NCI-H69 (cell line): ENCODE measurements at regions not wholly inside any gene's neighbourhood (a gene's known extent, or its start where the extent isn't known, plus 50 kb on each side); places are given as distances from the start of the nearest gene placed in this dataset.

Experiments used
- DNase-seq: peaks from one replicate; lab custom pipeline; 2025; lab: John Stamatoyannopoulos, UW

- no peak for DNase-seq
Observed at GRCh38 chr21:26784974-26785373, 60.2 kb downstream of the ADAMTS1 start.

- no peak for DNase-seq
Observed at GRCh38 chr21:26783466-26784195, 61.6 kb downstream of the ADAMTS1 start.

GRCh38 chr21:26782747-26783146 lies 62.5 kb downstream of the ADAMTS1 start:
- DNase-seq, result no peak

GRCh38 chr21:26782331-26782730 lies 62.9 kb downstream of the ADAMTS1 start:
- DNase-seq, result no peak

- DNase-seq, result no peak
Observed at GRCh38 chr21:26781331-26781730, 63.9 kb downstream of the ADAMTS1 start.

GRCh38 chr21:26777166-26777565 lies 68.0 kb downstream of the ADAMTS1 start:
- no peak for DNase-seq

GRCh38 chr21:26776310-26777021 lies 68.7 kb downstream of the ADAMTS1 start:
- no peak for DNase-seq

GRCh38 chr21:26773058-26773457 lies 72.2 kb downstream of the ADAMTS1 start:
- no peak for DNase-seq

- peak; percentile 46 for DNase-seq
Observed at GRCh38 chr21:26769613-26770188, 75.5 kb downstream of the ADAMTS1 start.

GRCh38 chr21:26766826-26767325 lies 78.3 kb downstream of the ADAMTS1 start:
- DNase-seq, result no peak

- DNase-seq, result no peak
Observed at GRCh38 chr21:26761174-26761915, 83.9 kb downstream of the ADAMTS1 start.

GRCh38 chr21:26759731-26760130 lies 85.5 kb downstream of the ADAMTS1 start:
- DNase-seq, result no peak

- DNase-seq, result no peak
Observed at GRCh38 chr21:26758083-26758880, 86.9 kb downstream of the ADAMTS1 start.

- no peak for DNase-seq
Observed at GRCh38 chr21:26756491-26757159, 88.6 kb downstream of the ADAMTS1 start.

GRCh38 chr21:26754853-26755252 lies 90.4 kb downstream of the ADAMTS1 start:
- no peak for DNase-seq

GRCh38 chr21:26753822-26754221 lies 91.4 kb downstream of the ADAMTS1 start:
- peak; percentile 4 for DNase-seq

- no peak for DNase-seq
Observed at GRCh38 chr21:26752849-26753248, 92.4 kb downstream of the ADAMTS1 start.

GRCh38 chr21:26751305-26751704 lies 93.9 kb downstream of the ADAMTS1 start:
- DNase-seq, result no peak

GRCh38 chr21:26748066-26748465 lies 97.1 kb downstream of the ADAMTS1 start:
- no peak for DNase-seq

GRCh38 chr21:26747216-26747615 lies 98.0 kb downstream of the ADAMTS1 start:
- no peak for DNase-seq

- DNase-seq, result no peak
Observed at GRCh38 chr21:26743524-26743923, 101.7 kb downstream of the ADAMTS1 start.
